GM12864 (cell line): ENCODE measurements at regions not wholly inside any gene's neighbourhood (a gene's known extent, or its start where the extent isn't known, plus 50 kb on each side); places are given as distances from the start of the nearest gene placed in this dataset.

Experiments
- DNase-seq: peaks from one replicate; pipeline ENCODE4 v3.0.0-alpha.2; 2011; ENCODE audit warnings: low read depth
- H3K4me3 ChIP-seq: 2 replicates; pipeline ENCODE4 v1.5.1; 2011; ENCODE audit warnings: mild to moderate bottlenecking, low read depth, low read length, control low read depth
- TF ChIP-seq, protein P1 (sequence below): IDR thresholded peaks from 2 replicates; pipeline ENCODE4 v1.5.1; 2011; ENCODE audit warnings: low read depth, mild to moderate bottlenecking, moderate library complexity, low read length, control low read depth, inconsistent platforms; ENCODE audit errors: missing control alignments

DNA sequence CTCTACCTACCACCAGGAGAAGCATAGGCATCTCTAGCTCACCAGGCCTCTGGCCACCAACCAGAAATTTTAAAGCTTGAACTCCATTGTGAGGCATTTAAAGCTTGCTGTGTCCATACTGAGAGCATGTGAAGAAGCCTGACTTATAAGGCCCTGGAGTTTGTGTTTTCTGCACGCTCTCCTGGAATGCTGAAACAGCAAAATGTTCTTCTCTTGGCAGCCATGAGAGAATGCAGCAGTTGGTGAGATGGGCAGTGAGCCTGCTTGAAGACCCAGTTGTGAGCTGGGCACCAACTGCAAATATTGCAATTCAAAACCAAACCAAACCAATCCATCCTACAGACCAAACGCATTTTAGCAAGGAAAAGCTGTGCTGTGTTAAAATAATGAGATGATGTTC lies 170.0 kb upstream of the IVNS1ABP start:
- TF ChIP-seq, protein P1, sequence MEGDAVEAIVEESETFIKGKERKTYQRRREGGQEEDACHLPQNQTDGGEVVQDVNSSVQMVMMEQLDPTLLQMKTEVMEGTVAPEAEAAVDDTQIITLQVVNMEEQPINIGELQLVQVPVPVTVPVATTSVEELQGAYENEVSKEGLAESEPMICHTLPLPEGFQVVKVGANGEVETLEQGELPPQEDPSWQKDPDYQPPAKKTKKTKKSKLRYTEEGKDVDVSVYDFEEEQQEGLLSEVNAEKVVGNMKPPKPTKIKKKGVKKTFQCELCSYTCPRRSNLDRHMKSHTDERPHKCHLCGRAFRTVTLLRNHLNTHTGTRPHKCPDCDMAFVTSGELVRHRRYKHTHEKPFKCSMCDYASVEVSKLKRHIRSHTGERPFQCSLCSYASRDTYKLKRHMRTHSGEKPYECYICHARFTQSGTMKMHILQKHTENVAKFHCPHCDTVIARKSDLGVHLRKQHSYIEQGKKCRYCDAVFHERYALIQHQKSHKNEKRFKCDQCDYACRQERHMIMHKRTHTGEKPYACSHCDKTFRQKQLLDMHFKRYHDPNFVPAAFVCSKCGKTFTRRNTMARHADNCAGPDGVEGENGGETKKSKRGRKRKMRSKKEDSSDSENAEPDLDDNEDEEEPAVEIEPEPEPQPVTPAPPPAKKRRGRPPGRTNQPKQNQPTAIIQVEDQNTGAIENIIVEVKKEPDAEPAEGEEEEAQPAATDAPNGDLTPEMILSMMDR: no peak
- DNase-seq: no peak
- no peak overlapping the region for H3K4me3 ChIP-seq

GRCh38 chr1:185486346-185486745 lies 169.3 kb upstream of the IVNS1ABP start:
- TF ChIP-seq, protein P1: no peak
- H3K4me3 ChIP-seq: no peak overlapping the region
- no peak for DNase-seq

GRCh38 chr1:185483664-185484450 lies 166.8 kb upstream of the IVNS1ABP start:
- TF ChIP-seq, protein P1: no peak
- no peak for DNase-seq
- no peak overlapping the region for H3K4me3 ChIP-seq

- no peak overlapping the region for H3K4me3 ChIP-seq
- TF ChIP-seq, protein P1: no peak
- DNase-seq: no peak
Measured at GRCh38 chr1:185483217-185483616, 166.2 kb upstream of the IVNS1ABP start.

DNA sequence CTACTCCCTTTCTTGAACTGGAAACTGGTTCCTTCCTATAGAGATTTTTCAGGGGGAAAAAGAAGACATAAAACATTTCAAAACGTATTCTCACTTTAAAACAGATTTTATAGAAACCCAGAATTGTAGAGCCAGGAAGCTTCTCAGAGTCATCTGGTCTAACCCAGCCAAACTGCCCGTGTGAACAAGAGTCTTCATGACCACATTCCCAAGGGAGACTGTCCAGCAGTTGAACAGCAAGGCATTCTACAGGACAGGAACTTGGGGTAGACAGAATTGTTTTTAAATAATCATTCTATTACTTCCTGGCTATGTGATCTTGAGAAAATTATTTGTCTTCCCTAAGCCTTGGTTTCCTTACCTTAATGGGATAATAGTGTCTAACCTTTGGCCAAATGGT lies 163.5 kb upstream of the IVNS1ABP start:
- no peak for DNase-seq
- TF ChIP-seq, protein P1: no peak
- no peak overlapping the region for H3K4me3 ChIP-seq

- H3K4me3 ChIP-seq: no peak overlapping the region
- TF ChIP-seq, protein P1: no peak
- no peak for DNase-seq
Measured at GRCh38 chr1:185479796-185480195, 162.8 kb upstream of the IVNS1ABP start.

DNA sequence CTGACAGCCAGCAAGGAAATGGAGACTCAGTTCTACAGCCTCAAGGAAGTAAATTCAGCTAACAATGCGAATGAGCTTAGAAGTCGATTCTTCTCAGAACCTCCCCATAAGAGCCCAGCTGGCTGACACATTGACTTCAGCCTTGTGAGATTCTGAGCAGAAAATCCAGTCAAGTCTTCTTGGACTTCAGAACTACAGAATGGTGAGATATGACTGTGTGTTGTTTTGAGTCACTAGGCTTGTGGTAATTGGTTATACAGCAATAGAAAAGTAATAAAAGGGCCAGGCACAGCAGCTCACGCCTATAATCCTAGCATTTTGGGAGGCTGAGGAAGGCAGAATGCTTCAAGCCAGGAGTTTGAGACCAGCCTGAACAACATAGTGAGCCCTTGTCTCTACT lies 161.8 kb upstream of the IVNS1ABP start:
- TF ChIP-seq, protein P1: no peak
- no peak for DNase-seq
- H3K4me3 ChIP-seq: no peak overlapping the region
